ENCODE measurements at regions not wholly inside any gene's neighbourhood (a gene's known extent, or its start where the extent isn't known, plus 50 kb on each side); places are given as distances from the start of the nearest gene placed in this dataset.
A peak's percentile ranks its signal among the peaks of the same experiment; 100 is the strongest.
"Not testable (repeated sequence)": the region's sequence is repeated elsewhere in the genome, so short reads cannot be mapped to it uniquely, and the experiment has no call there.

DNA sequence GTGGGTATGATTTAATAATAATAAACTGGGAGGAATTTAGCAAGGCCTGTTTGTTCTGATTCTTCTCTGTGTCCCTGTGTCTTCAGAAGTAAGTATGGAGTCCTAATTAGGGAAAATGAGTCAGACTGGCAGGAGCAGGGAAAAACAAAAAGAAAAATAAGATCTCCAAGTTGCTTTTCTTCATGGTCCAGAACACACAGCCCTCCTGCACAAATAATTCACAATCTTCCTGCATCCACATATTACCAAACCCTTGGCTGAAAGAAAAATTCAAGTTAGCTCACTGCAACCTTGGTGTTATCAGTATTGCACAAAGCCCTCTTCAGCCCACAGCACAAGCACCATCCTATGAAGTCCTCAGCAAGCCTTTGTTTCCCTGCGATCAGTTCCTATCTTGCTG lies 142.0 kb upstream of the LAMA2 start:
- in situ Hi-C loops (cut with MboI; ENCODE audit: low pct_unique_long_range_greater_than_20kb, low sequenced_read_pairs), result no loop called here
- DNase-seq, result no peak

DNA sequence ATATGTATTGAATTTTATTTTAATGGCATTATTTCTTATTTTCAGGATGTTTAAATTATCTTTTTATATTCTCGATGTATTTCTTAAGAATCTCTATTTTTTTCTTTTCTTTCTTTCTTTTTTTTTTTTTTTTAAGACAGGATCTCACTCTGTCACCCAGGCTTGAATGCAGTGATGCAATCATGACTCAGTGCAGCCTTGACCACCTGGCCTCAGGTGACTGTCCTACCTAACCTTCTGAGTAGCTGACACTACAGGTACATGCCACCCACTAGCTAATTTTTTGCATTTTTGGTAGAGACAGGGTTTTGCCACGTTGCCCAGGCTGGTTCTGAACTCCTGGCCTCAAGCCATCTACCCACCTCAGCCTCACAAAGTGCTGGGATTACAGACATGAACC lies 143.8 kb upstream of the LAMA2 start:
- DNase-seq, result no peak
- in situ Hi-C loops (cut with MboI; ENCODE audit: low pct_unique_long_range_greater_than_20kb, low sequenced_read_pairs), result no loop called here

DNA sequence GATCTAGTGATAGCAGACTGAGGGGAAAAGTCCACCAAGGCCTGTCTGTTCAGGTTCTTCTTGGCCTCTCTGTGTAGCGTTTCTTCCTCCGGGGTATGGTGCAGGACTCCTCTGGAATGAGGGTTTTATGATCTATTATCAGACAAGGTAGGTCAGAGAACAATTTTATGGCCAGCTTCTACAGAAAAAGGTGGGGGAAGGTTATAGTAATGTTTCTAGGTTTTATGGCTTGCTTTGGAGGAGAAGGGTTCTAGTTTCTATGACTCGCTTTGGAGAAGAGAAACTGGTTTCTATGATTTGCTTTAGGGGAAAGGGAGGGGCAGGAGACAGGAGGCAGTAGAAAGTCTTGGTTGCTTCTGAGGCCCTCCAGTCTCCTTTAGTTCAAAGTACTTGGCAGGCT lies 144.8 kb upstream of the LAMA2 start:
- in situ Hi-C loops (cut with MboI; ENCODE audit: low pct_unique_long_range_greater_than_20kb, low sequenced_read_pairs), result no loop called here

DNA sequence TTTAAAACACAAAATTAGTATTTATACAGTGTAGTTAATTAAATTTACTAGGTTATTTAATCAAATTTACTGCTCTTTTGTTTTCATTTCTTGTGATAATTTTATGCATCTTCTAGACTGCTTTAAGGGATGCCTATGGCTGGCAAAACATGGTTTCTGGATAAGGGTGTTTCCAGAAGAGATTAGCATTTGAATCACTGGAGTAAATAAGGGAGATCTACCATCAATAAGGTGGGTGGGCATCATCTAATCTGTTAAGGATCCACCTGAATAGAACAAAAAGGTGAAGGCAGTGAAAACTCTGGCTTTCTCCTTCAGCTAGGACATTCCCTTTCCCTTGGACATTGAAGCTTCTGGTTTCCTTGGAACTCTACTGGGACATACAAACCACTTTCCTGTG lies 146.2 kb upstream of the LAMA2 start:
- in situ Hi-C loops (cut with MboI; ENCODE audit: low pct_unique_long_range_greater_than_20kb, low sequenced_read_pairs), result no loop called here
- DNase-seq, result no peak

More for the DNA sequence above, 144.8 kb upstream of the LAMA2 start:
- DNase-seq, result no peak

DNA sequence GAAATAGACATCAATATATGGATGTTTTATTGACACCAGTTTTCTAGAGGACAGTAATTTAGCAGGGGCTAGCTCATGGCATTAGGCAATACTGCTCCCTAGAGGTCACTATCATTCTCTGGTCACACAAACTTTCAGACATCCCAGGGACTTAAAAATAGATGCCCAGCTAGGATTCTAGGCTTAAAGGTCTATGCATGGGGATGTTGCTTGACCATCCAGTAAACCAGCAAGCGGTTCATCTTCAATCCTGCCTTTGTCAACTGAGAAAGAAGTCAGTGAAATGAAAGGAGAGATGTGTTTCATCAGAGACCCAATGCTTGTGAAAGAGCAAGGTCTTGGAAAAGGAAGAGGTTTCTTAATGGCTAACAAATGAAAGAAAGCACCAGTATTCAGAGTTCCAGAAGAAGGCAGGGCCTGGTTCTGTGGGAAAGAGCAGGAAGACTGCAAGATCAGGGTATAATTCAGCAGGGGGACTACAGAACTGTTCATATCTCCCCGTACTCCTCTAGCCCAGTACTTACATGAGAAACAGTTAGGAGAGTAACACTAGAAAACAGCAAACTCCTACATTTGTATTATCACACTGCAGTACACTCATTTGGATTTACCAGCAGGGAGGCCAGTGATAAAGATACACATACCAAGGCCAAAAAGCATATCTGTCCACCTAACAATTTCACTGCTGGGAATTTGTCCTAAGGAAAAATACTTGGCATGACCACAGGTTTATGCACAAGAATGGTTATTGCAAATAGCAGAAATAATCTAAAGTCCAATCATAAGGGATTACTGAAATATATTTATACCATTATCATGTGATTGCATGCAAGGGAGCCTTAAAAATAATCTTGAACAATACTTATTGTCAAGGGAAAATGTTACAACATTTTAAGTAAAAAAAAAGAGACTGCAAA lies 151.4 kb upstream of the LAMA2 start:
- in situ Hi-C loops (cut with MboI; ENCODE audit: low pct_unique_long_range_greater_than_20kb, low sequenced_read_pairs), result no loop called here
- DNase-seq, result peak; percentile 44

DNA sequence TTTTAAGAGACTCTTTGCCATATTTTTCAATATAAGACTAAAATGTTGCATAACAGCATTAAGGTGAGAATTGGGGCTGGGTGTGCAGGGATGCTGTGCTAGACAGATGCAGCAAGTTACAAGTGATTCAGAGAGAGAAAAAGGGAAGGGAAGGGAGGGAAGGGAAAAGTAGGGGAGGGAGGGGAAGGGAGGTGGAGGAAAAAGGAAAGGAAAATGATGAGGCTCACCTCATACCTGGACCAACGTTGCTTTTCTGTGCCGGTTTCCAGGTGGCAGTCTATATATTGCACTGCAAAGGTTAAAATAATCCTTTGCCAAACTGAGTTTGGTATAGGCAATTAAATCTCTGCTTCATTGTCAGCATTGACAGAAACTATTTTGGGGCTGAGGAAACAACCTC lies 155.4 kb upstream of the LAMA2 start:
- in situ Hi-C loops (cut with MboI; ENCODE audit: low pct_unique_long_range_greater_than_20kb, low sequenced_read_pairs), result no loop called here
- DNase-seq, result no peak

DNA sequence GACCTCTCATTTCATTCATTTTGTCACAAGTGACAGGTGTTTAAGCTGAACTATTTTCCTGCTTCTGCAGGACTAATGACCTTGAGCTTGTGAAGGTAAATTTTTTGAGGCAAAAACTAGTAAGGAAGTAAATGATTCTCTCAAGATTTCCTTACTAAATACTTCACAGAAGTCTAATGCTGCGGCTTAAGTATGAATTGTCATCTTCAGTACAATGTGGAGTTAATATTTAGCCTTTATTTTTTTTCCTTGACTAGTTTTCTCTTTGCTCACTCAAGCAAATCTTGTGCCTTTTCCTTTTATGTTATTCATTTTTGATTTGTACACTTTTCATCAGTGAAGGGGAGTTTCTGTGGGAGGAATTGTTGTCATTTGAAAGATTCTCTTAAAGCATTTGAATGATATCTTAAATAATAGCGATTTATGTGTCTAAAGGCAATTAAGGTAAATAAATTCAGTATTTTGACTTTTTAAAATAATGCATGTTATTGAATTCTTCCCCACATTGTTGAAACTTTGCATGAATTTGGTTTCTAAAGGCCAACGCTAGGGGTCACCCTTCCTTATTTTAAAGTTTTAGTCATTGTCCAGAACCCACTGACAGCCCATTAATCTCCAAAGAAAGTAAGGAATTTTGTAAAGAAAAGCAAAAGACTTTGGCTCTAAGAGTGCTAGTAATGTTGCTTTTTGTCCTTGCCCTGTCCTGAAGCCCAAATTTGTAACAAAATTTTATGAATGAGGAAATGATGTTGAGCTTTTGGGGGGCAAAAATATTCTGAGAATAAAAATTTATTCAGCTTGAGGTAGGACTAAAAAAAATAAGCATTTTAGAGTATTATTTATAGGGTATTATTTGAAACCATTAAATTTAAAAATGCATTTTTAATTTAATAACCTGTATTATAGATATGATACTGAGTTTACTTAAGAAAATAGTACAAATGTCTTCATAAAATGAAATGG lies 157.4 kb upstream of the LAMA2 start:
- in situ Hi-C loops (cut with MboI; ENCODE audit: low pct_unique_long_range_greater_than_20kb, low sequenced_read_pairs), result no loop called here

DNA sequence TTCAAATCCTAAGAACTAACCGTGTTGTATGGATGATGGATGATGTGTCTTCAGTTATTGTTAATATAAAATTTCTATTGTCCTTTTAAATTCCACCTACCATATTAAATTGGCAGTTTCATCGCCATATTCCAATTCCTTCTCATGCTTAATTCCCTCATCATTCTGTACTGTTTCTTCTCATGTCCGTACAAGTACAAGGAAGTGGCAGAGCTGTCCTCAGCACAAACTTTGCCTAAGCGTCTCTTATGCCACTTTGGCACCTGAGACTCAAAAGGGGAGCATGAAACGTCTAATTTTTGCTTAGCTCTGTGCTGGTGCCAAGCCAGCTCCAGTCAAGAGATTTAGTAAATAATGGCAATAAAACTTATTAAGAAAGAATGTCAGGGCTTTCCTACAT lies 158.2 kb upstream of the LAMA2 start:
- in situ Hi-C loops (cut with MboI; ENCODE audit: low pct_unique_long_range_greater_than_20kb, low sequenced_read_pairs), result no loop called here
- no peak for DNase-seq

More for the DNA sequence above, 157.4 kb upstream of the LAMA2 start:
- DNase-seq, result peak; percentile 27

DNA sequence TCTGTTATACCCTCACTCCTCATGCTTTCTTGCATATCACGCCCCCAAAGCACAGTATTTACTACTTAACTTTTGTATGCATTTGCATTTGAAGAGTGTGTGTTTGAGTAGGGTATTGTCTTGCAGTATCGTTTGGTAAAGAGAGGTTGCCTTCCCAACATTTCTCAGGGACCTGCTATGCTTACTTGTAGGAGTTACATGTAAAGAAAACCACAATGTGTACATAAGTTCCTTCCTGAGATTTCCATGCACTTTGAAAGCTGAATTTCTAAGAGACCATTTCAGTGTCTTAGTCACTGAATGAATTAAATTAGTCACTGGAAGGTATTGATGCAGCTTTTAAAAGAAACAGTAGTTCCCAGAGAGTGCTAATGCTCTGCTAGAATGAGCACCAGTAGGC lies 159.3 kb upstream of the LAMA2 start:
- in situ Hi-C loops (cut with MboI; ENCODE audit: low pct_unique_long_range_greater_than_20kb, low sequenced_read_pairs), result no loop called here
- DNase-seq, result no peak

DNA sequence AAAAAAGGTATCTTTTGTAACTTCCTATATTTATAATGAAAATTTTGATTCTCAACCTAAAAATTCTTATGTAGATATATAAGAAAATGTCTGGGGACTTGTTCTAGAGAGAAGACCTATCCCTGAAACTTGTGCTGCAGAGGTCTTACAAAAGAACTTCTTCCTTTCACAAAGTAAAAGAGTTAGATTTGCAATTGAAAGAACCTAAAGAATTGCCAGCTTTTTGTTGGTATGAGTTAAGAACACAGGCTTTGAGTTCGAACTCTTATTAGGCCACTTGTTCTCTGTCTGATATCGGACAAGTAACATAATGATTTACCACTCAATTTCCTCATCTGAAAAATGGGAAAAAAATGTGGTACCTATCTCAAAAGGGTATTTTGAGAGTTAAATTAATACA lies 162.0 kb upstream of the LAMA2 start:
- no peak for DNase-seq
- in situ Hi-C loops (cut with MboI; ENCODE audit: low pct_unique_long_range_greater_than_20kb, low sequenced_read_pairs), result no loop called here

DNA sequence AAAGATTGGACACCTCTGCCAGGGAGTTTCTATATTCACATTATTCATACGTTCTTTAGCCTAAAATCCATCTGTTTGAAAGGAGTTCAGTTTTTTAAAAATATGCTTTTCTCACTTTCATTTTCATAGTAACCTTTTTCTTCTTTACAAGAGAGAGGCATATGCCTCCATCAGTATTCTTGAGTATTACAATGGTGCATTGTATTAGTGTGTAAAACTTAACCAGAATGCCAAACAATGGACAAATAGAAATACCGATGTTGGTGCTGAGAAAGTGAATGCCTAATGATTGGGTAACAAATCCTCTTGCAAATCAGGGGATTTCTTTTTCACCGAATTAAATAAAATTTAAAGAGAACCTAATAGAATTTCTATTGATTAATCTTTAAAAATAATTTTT lies 163.2 kb upstream of the LAMA2 start:
- in situ Hi-C loops (cut with MboI; ENCODE audit: low pct_unique_long_range_greater_than_20kb, low sequenced_read_pairs), result no loop called here
- DNase-seq, result no peak

DNA sequence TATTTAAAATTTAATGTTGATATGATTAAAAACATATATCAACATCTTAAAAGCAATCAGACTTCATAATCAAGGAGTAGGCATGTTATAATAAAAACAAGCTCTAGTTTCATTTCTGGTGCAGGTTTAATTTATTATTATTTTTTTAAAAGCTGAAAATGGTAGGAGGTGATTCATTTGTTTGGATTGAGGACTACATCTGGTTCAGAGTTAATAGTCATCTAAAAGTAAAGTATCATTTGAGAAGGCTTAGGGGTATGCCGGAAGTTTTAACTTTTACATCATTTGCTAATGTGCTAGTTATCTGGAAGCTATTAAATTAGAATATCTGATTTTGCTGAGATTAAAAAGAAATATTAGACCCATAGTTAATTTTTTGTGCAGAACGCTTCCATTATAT lies 169.5 kb upstream of the LAMA2 start:
- in situ Hi-C loops (cut with MboI; ENCODE audit: low pct_unique_long_range_greater_than_20kb, low sequenced_read_pairs), result no loop called here
- DNase-seq, result no peak

DNA sequence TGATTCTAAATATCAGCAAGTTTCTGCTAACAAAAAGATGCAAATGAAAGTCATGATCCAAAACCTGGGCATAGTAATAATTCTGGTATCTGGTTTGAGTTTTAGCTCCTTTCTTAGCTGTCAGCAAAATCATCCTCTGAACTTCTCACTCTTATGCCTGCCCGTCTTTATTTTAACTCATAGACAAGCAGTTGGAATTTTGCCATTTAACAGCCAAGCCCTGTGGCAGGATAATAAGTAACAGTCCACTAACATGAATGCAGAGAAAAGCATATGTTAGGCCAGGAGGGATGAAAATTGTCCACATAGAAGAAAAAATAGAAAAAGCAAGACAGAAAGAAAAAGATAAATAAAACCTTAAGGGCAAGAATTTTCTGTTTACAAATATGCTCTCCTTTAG lies 170.0 kb upstream of the LAMA2 start:
- DNase-seq, result no peak
- in situ Hi-C loops (cut with MboI; ENCODE audit: low pct_unique_long_range_greater_than_20kb, low sequenced_read_pairs), result no loop called here

DNA sequence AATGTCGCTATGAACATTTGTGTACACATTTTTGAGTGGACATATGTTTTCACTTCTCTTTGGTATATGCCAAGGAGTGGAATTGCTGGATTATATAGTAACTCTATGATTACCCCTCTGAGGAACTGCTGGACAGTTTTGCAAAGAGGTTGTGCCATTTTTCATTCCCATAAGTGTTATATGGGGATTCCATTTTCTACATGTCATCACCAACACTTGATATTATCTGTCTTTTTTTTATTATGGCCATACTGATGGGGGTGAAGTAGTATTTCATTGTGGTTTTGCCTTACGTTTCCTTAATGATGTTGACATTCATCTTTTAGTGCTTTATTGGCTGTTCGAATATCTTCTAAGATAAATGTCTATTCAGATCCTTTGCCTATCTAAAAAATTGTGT lies 171.8 kb upstream of the LAMA2 start:
- in situ Hi-C loops (cut with MboI; ENCODE audit: low pct_unique_long_range_greater_than_20kb, low sequenced_read_pairs), result no loop called here
- DNase-seq, result no peak

DNA sequence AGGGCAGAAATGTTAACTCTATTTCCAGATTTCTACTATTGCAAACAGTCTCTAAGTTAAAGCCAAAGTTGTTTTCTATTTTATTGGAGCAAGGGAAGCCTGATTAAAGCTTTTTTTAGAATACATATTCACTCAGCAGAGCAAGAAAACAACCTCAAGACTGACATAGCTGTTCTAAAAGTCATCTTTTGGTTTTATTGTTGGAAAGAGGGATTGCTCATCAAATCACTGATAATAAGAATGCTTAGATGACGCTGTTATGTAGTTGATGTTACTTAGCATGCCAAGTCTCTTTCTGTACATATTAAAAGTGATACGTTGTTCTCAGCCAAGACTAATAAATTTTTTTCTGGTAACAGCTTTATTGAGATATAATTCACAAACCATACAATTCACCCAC lies 172.6 kb upstream of the LAMA2 start:
- in situ Hi-C loops (cut with MboI; ENCODE audit: low pct_unique_long_range_greater_than_20kb, low sequenced_read_pairs), result no loop called here
- no peak for DNase-seq

DNA sequence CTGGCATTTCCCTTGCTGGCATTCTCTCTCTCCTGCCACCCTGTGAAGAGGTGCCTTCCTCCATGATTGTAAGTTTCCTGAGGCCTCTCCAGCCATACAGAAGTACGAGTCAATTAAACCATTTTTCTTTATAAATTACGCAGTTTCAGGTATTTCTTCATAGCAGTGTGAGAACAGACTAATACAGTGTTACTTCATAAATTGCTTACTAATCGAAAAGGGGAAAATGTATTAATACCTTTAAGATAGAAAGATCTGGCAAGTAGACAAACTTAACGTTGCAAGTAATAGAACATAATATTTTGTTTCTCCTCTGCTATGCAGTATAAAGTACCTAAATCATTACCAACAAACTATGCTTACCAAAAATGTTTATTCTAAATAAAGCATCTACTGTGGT lies 178.3 kb upstream of the LAMA2 start:
- no peak for DNase-seq
- in situ Hi-C loops (cut with MboI; ENCODE audit: low pct_unique_long_range_greater_than_20kb, low sequenced_read_pairs), result no loop called here

DNA sequence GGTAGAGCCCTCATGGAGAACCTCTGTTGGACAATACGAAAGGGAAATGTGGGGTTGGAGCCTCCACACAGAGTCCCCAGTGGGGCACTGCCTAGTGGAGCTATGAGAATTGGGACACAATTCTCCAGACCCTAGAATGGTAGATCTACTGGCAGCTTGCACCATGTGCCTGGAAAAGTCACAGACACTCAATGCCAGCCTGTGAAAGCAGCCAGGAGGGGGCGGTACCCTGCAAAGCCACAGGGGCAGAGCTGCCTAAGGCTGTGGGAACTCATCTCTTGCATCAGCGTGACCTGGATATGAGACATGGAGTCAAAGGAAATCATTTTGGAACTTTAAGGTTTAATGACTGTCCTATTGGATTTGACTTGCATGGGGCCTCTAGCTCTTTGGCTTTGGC lies 179.1 kb upstream of the LAMA2 start:
- DNase-seq; in situ Hi-C loops (cut with MboI; ENCODE audit: low pct_unique_long_range_greater_than_20kb, low sequenced_read_pairs): not testable (repeated sequence)

DNA sequence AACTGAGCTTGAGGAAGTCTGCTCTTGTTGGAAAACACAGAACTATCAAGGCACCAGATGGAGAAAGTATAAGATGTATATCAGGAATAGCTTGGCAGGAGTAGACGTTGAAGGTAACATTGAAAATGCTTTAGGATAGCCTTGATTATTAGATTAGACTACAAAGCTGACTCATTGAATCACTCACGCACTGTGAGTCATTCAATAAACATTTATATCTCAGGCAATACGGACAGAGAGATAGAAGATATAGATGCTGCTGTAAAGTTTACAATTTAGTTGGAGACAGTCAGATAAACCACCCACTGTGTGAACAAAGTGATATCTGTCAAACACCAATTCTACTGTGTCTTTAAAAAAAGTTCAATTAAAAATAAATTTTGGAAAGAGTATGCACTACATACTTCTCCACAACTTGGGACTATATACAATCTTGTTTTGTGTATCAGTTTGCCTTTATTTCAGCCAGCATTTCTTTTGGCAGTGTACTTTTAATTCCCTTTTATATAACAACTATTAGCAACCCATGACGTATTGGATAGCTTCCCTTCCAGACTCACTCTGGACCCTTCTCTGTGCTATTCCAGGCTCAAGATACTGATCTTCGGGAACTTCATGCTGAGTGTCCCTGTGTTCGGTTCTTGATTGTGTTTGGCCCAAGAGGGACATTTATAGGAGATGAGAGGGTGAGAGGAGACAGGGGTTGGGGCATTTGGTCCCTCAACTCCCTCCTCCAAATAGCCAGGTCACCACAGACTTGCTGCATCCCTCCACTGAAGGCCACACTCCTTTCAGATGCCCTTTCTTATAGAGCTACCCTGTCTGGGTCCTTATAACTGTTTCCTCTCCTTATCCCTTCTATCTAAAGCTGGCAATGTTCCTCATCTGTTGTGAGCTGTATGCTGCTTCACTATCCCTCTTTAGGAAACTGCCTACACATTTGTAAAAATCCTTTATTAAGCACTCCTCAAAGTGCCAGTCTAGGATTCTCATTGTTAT lies 176.6 kb upstream of the PTPRK start:
- DNase-seq, result no peak
- in situ Hi-C loops (cut with MboI; ENCODE audit: low pct_unique_long_range_greater_than_20kb, low sequenced_read_pairs), result no loop called here
